SK-N-SH (cell line): ENCODE measurements at regions not wholly inside any gene's neighbourhood (a gene's known extent, or its start where the extent isn't known, plus 50 kb on each side); places are given as distances from the start of the nearest gene placed in this dataset.

ENCODE experiments used
- CTCF ChIA-PET: fragments of 300-600, 350-600 bp; formaldehyde crosslinking; extraction: SDS; loops from one replicate; lab custom pipeline; 2021; lab: Yijun Ruan, JAX
- POLR2A ChIA-PET: fragments of 350-600 bp; sonication (Branson Sonifier 250); formaldehyde crosslinking; extraction: SDS; loops from one replicate; lab custom pipeline; 2020; ENCODE audit warnings: antibody characterized with exemption, inconsistent platforms; lab: Yijun Ruan, JAX
- DNase-seq: peaks from one replicate; pipeline ENCODE4 v3.0.0; 2012
- H2AFZ ChIP-seq: fragments of 200-600 bp; sonication (generic); 2 replicates; pipeline ENCODE4 v1.8.1; 2016; ENCODE audit warnings: antibody characterized with exemption, mild to moderate bottlenecking, low read depth
- H3F3A ChIP-seq: fragments of 200-600 bp; sonication (generic); replicated peaks from 2 replicates; pipeline ENCODE3; 2016; ENCODE audit warnings: antibody characterized with exemption, mild to moderate bottlenecking; ENCODE audit not compliant: insufficient read depth
- H3K27ac ChIP-seq, 2 experiments: fragments of 200-500 bp in 1 of 2; fragments of 200-600 bp in 1 of 2; sonication (Bioruptor generic) in 1 of 2; sonication (generic), shearing (Covaris generic) in 1 of 2; 2 replicates each; pipeline versions ENCODE4 v1.5.1 to v1.6.1; 2014 to 2016; ENCODE audit warnings: low read depth in 2 of 2, inconsistent platforms in 1 of 2, low read length in 1 of 2, mild to moderate bottlenecking in 1 of 2, mixed read lengths in 1 of 2
- H3K27me3 ChIP-seq: fragments of 200-600 bp; sonication (generic), shearing (Covaris generic); 2 replicates; pipeline ENCODE4 v1.6.1; 2016; ENCODE audit warnings: mixed run types; ENCODE audit not compliant: insufficient read depth
- H3K36me3 ChIP-seq, 2 experiments: fragments of 200-500 bp in 1 of 2; fragments of 200-600 bp in 1 of 2; sonication (Bioruptor generic) in 1 of 2; sonication (generic) in 1 of 2; replicated peaks in 1 of 2; 2 replicates each; pipeline versions ENCODE3 to v1.5.1; 2014 to 2016; ENCODE audit warnings: low read length in 1 of 2, mild to moderate bottlenecking in 1 of 2; ENCODE audit not compliant: insufficient read depth in 2 of 2, control insufficient read depth in 1 of 2
- H3K4me1 ChIP-seq, 2 experiments: fragments of 200-500 bp in 1 of 2; fragments of 200-600 bp in 1 of 2; sonication (Bioruptor generic) in 1 of 2; sonication (generic), shearing (Covaris generic) in 1 of 2; 2 replicates each; pipeline versions ENCODE4 v1.5.1 to v1.6.1; 2014 to 2016; ENCODE audit warnings: low read depth in 1 of 2, low read length in 1 of 2, mixed run types in 1 of 2; ENCODE audit not compliant: insufficient read depth in 2 of 2, control insufficient read depth in 1 of 2
- H3K4me2 ChIP-seq: fragments of 200-600 bp; sonication (generic), shearing (Covaris generic); 2 replicates; pipeline ENCODE4 v1.6.1; 2017; ENCODE audit warnings: mixed run types
- H3K4me3 ChIP-seq, 2 experiments: fragments of 200-500 bp in 1 of 2; fragments of 200-600 bp in 1 of 2; sonication (Bioruptor generic) in 1 of 2; sonication (generic), shearing (Covaris generic) in 1 of 2; 2 replicates each; pipeline versions ENCODE4 v1.5.1 to v1.8.1; 2014 to 2016; ENCODE audit warnings: low read depth in 2 of 2, inconsistent platforms in 1 of 2, low read length in 1 of 2, mild to moderate bottlenecking in 1 of 2, mixed read lengths in 1 of 2, moderate library complexity in 1 of 2
- H3K79me2 ChIP-seq: fragments of 200-600 bp; sonication (generic); 2 replicates; pipeline ENCODE4 v1.8.1; 2017; ENCODE audit warnings: mild to moderate bottlenecking; ENCODE audit not compliant: insufficient read depth
- H3K9ac ChIP-seq: fragments of 200-600 bp; sonication (generic); 2 replicates; pipeline ENCODE4 v1.6.1; 2017; ENCODE audit warnings: mixed run types
- H3K9me2 ChIP-seq: fragments of 200-600 bp; sonication (generic); 2 replicates; pipeline ENCODE4 v1.6.1; 2017; ENCODE audit warnings: mixed run types
- H3K9me3 ChIP-seq: fragments of 200-600 bp; sonication (generic); 2 replicates; pipeline ENCODE4 v1.6.1; 2017; ENCODE audit warnings: mixed run types, mild to moderate bottlenecking, moderate library complexity
- H4K20me1 ChIP-seq: fragments of 200-600 bp; sonication (generic); 2 replicates; pipeline ENCODE4 v1.6.1; 2017; ENCODE audit warnings: mild to moderate bottlenecking, mixed run types; ENCODE audit not compliant: insufficient read depth
- CHD2 ChIP-seq: fragments of 150-350 bp; IDR thresholded peaks from 2 replicates; pipeline ENCODE4 v1.6.1; 2018; ENCODE audit warnings: low read length; ENCODE audit not compliant: partially characterized antibody
- ELF1 ChIP-seq: IDR thresholded peaks from 2 replicates; pipeline ENCODE4 v1.4.0; 2012
- EZH2phosphoT487 ChIP-seq: fragments of 200-600 bp; sonication (generic); IDR thresholded peaks from 2 replicates; pipeline ENCODE4 v1.6.1; 2017; ENCODE audit warnings: low read depth, mixed run types, mild to moderate bottlenecking, antibody characterized with exemption, moderate library complexity, borderline replicate concordance
- FOSL2 ChIP-seq: IDR thresholded peaks from 2 replicates; pipeline ENCODE4 v1.4.0; 2012; ENCODE audit warnings: low read depth, mild to moderate bottlenecking, moderate library complexity, borderline replicate concordance
- FOXJ3 ChIP-seq: sonication (generic); formaldehyde crosslinking; IDR thresholded peaks from 2 replicates; pipeline ENCODE4 v1.5.1; 2020; ENCODE audit warnings: mild to moderate bottlenecking, missing genetic modification reagents
- GABPA ChIP-seq: IDR thresholded peaks from 2 replicates; pipeline ENCODE4 v1.4.0; 2012; ENCODE audit warnings: low read depth, mild to moderate bottlenecking
- JUND ChIP-seq: IDR thresholded peaks from 2 replicates; pipeline ENCODE4 v1.4.0; 2012
- MEF2A ChIP-seq: IDR thresholded peaks from 2 replicates; pipeline ENCODE4 v1.4.0; 2012; ENCODE audit warnings: low read depth, borderline replicate concordance
- NFIC ChIP-seq: IDR thresholded peaks from 2 replicates; pipeline ENCODE4 v1.4.0; 2012; ENCODE audit warnings: borderline replicate concordance
- PBX3 ChIP-seq: IDR thresholded peaks from 2 replicates; pipeline ENCODE4; 2012
- RAD21 ChIP-seq: IDR thresholded peaks from 2 replicates; pipeline ENCODE4 v1.6.1; 2012; ENCODE audit warnings: mild to moderate bottlenecking, low read length
- RCOR1 ChIP-seq: fragments of 150-350 bp; IDR thresholded peaks from 2 replicates; pipeline ENCODE4 v1.6.1; 2017; ENCODE audit warnings: antibody characterized with exemption, low read length
- RXRA ChIP-seq: IDR thresholded peaks from 2 replicates; pipeline ENCODE4 v1.4.0; 2012; ENCODE audit warnings: low read depth, mild to moderate bottlenecking, borderline replicate concordance
- SIN3A ChIP-seq: IDR thresholded peaks from 2 replicates; pipeline ENCODE4 v1.6.1; 2012; ENCODE audit warnings: low read depth, mild to moderate bottlenecking, low read length, moderate library complexity, borderline replicate concordance
- SMC3 ChIP-seq: IDR thresholded peaks from 2 replicates; pipeline ENCODE4 v1.6.1; 2012; ENCODE audit warnings: low read depth, low read length, improper control_type of control experiment
- TAF1 ChIP-seq: IDR thresholded peaks from 2 replicates; pipeline ENCODE4 v1.6.1; 2012; ENCODE audit warnings: low read depth, mild to moderate bottlenecking, low read length, moderate library complexity, borderline replicate concordance
- TCF12 ChIP-seq: IDR thresholded peaks from 2 replicates; pipeline ENCODE4 v1.4.0; 2012
- USF2 ChIP-seq: fragments of 150-350 bp; IDR thresholded peaks from 2 replicates; pipeline ENCODE4 v1.6.1; 2017; ENCODE audit warnings: antibody characterized with exemption, low read length, low read depth, borderline replicate concordance
- YY1 ChIP-seq: IDR thresholded peaks from 2 replicates; pipeline ENCODE4 v1.4.0; 2012; ENCODE audit warnings: low read depth, mild to moderate bottlenecking
- WGBS: methylation state at CpG from one replicate; pipeline ENCODE4 v1.1.6; 2017; ENCODE audit warnings: low lambda C conversion rate; 5-methylcytosine and 5-hydroxymethylcytosine counted together
- TF ChIP-seq, protein P1 (sequence below): IDR thresholded peaks from 2 replicates; pipeline ENCODE4 v1.4.0; 2012; ENCODE audit warnings: low read depth, borderline replicate concordance

DNA sequence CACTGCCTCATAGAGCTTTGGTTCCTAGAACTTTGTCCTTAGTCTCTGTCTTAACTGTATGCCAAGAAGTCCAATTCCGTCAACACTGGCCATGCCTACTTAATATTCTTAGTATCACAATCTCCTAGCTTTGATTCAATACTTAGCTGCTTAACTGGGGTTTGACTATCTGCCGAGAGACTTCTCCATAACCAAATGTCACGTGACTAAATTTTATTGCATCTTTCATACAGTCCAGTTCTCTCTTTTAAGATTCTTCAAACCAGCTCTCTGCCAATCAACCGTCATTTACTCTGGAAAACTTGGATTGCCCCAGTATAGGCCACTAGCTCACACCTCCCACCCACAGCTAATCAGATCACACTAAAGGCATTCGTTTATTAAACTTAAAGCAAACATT is 122.8 kb downstream of the ATXN7L3B start:
- H3K9ac ChIP-seq, result no peak overlapping the region
- CTCF ChIA-PET, result interaction anchor here (2.3 kb wide), 1 partner anchor 29 kb away, joined by 10 read pairs; no protein-coding TSS in a partner anchor
- no peak overlapping the region for H2AFZ ChIP-seq
- no peaks in the 10 kb centered on the region for H3K9me3 ChIP-seq
- H3F3A ChIP-seq, result no peaks in the 10 kb centered on the region
- no peaks in the 10 kb centered on the region for H3K9me2 ChIP-seq
- no peaks in the 10 kb centered on the region for H4K20me1 ChIP-seq
- TF ChIP-seq SIN3A, result no peak
- no peak for TF ChIP-seq RCOR1
- TF ChIP-seq NFIC, result no peak
- TF ChIP-seq, protein P1, sequence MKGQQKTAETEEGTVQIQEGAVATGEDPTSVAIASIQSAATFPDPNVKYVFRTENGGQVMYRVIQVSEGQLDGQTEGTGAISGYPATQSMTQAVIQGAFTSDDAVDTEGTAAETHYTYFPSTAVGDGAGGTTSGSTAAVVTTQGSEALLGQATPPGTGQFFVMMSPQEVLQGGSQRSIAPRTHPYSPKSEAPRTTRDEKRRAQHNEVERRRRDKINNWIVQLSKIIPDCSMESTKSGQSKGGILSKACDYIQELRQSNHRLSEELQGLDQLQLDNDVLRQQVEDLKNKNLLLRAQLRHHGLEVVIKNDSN, result no peak
- no peak for TF ChIP-seq FOSL2
- TF ChIP-seq RAD21, result no peak
- no peak for TF ChIP-seq YY1
- TF ChIP-seq JUND, result no peak
- TF ChIP-seq USF2, result no peak
- TF ChIP-seq SMC3, result no peak
- TF ChIP-seq ELF1, result no peak
- TF ChIP-seq TCF12, result no peak
- TF ChIP-seq PBX3, result no peak
- no peak for TF ChIP-seq EZH2phosphoT487
- TF ChIP-seq MEF2A, result no peak
- no peak for TF ChIP-seq CHD2
- TF ChIP-seq GABPA, result no peak
- TF ChIP-seq FOXJ3, result no peak
- TF ChIP-seq TAF1, result no peak
- TF ChIP-seq RXRA, result no peak
- H3K79me2 ChIP-seq, result no peaks in the 10 kb centered on the region
- 23% methylated on average over 5 of the region's 5 CpGs for WGBS
- no peak overlapping the region for H3K4me2 ChIP-seq
- H3K4me1 ChIP-seq, result no peaks in the 10 kb centered on the region
- no peak overlapping the region for H3K4me3 ChIP-seq
- H3K27ac ChIP-seq, result no peak overlapping the region
- DNase-seq, result no peak
- H3K36me3 ChIP-seq, result no peaks in the 10 kb centered on the region
- POLR2A ChIA-PET, result no interaction called here
- no peaks in the 10 kb centered on the region; the same call in 1 of the 2 replicates for H3K27me3 ChIP-seq
